Trophoblast cell (in vitro differentiated cells and primary cell): ENCODE measurements at regions not wholly inside any gene's neighbourhood (a gene's known extent, or its start where the extent isn't known, plus 50 kb on each side); places are given as distances from the start of the nearest gene placed in this dataset.

Source experiments
- DNase-seq, 2 donors: peaks; one replicate each; pipeline ENCODE4 v3.0.0-alpha.2; 2016
- H2AFZ ChIP-seq: 2 replicates; pipeline ENCODE4 v1.6.1; 2013; ENCODE audit warnings: low read length, moderate library complexity, mild to moderate bottlenecking; ENCODE audit not compliant: insufficient read depth, poor library complexity
- H2AK5ac ChIP-seq: 2 replicates; pipeline ENCODE4 v1.6.1; 2013; ENCODE audit warnings: mild to moderate bottlenecking, low read length
- H2BK120ac ChIP-seq: 2 replicates; pipeline ENCODE4 v1.6.1; 2013; ENCODE audit warnings: low read length, mild to moderate bottlenecking, moderate library complexity; ENCODE audit not compliant: insufficient read depth, poor library complexity
- H2BK12ac ChIP-seq: 2 replicates; pipeline ENCODE4 v1.6.1; 2013; ENCODE audit warnings: mild to moderate bottlenecking, low read length, moderate library complexity
- H2BK5ac ChIP-seq: 2 replicates; pipeline ENCODE4 v1.6.1; 2013; ENCODE audit warnings: low read length, low read depth, moderate library complexity, mild to moderate bottlenecking; ENCODE audit not compliant: poor library complexity
- H3K14ac ChIP-seq: 2 replicates; pipeline ENCODE4 v1.6.1; 2013; ENCODE audit warnings: mild to moderate bottlenecking, low read length
- H3K18ac ChIP-seq: 2 replicates; pipeline ENCODE4 v1.6.1; 2013; ENCODE audit warnings: mild to moderate bottlenecking, low read length
- H3K23ac ChIP-seq: 2 replicates; pipeline ENCODE4 v1.6.1; 2013; ENCODE audit warnings: low read length
- H3K27ac ChIP-seq: 2 replicates; pipeline ENCODE4 v1.5.1; 2013; ENCODE audit warnings: low read depth, mild to moderate bottlenecking, inconsistent platforms, low read length, moderate library complexity
- H3K27me3 ChIP-seq: 2 replicates; pipeline ENCODE4 v1.6.1; 2013; ENCODE audit warnings: inconsistent platforms, mild to moderate bottlenecking, low read length, moderate library complexity; ENCODE audit not compliant: insufficient read depth
- H3K36me3 ChIP-seq, 2 experiments: 1 replicate in 1 of 2; 2 replicates in 1 of 2; pipeline ENCODE4 v1.6.1; 2013; ENCODE audit warnings: low read length in 2 of 2, mild to moderate bottlenecking in 2 of 2, moderate library complexity in 1 of 2; ENCODE audit not compliant: insufficient read depth in 2 of 2, control insufficient read depth in 1 of 2
- H3K4ac ChIP-seq: 2 replicates; pipeline ENCODE4 v1.6.1; 2013; ENCODE audit warnings: low read depth, mild to moderate bottlenecking, low read length, moderate library complexity
- H3K4me1 ChIP-seq, 2 experiments: 1 replicate in 1 of 2; 2 replicates in 1 of 2; pipeline ENCODE4 v1.6.1; 2013; ENCODE audit warnings: low read length in 2 of 2, mild to moderate bottlenecking in 2 of 2, moderate library complexity in 1 of 2; ENCODE audit not compliant: insufficient read depth in 2 of 2, control insufficient read depth in 1 of 2
- H3K4me2 ChIP-seq: 2 replicates; pipeline ENCODE4 v1.6.1; 2013; ENCODE audit warnings: inconsistent platforms, mild to moderate bottlenecking, low read length, moderate library complexity
- H3K4me3 ChIP-seq: 2 replicates; pipeline ENCODE4 v1.5.1; 2013; ENCODE audit warnings: mild to moderate bottlenecking, low read depth, low read length, inconsistent platforms
- H3K79me1 ChIP-seq: one replicate; pipeline ENCODE4 v1.6.1; 2013; ENCODE audit warnings: low read length
- H3K79me2 ChIP-seq: 2 replicates; pipeline ENCODE4 v1.6.1; 2013; ENCODE audit warnings: low read length, mild to moderate bottlenecking; ENCODE audit not compliant: control insufficient read depth, insufficient read depth, poor library complexity
- H3K9ac ChIP-seq: 2 replicates; pipeline ENCODE4 v1.6.1; 2013; ENCODE audit warnings: mild to moderate bottlenecking, low read length
- H3K9me3 ChIP-seq: 2 replicates; pipeline ENCODE4 v1.6.1; 2013; ENCODE audit warnings: low read depth, mild to moderate bottlenecking, control low read depth, inconsistent platforms, low read length; ENCODE audit not compliant: insufficient read depth
- H4K12ac ChIP-seq: 2 replicates; pipeline ENCODE4 v1.6.1; 2013; ENCODE audit warnings: low read depth, mild to moderate bottlenecking, low read length, moderate library complexity
- H4K8ac ChIP-seq: 2 replicates; pipeline ENCODE4 v1.6.1; 2013; ENCODE audit warnings: low read depth, mild to moderate bottlenecking, low read length, moderate library complexity
- H4K91ac ChIP-seq: one replicate; pipeline ENCODE4 v1.6.1; 2013; ENCODE audit warnings: low read depth, mild to moderate bottlenecking, low read length, moderate library complexity
- WGBS: extraction: QIAGEN DNeasy Blood & Tissue Kit; methylation state at CpG from one replicate; pipeline ENCODE4 v1.1.7; 2013; ENCODE audit warnings: missing lambda C conversion rate; ENCODE audit not compliant: insufficient read length, insufficient coverage; ENCODE audit errors: extremely low coverage; 5-methylcytosine and 5-hydroxymethylcytosine counted together

GRCh38 chr22:49481659-49482399, 345.8 kb downstream of the BRD1 start:
- Histone ChIP-seq H2BK5ac (no peak overlapping the region), H3K4me1 (peaks cover 0 to 11% of the 10 kb centered on the region in 2 experiments)
- no CpG with 5 or more reads among the region's 35 CpGs for WGBS

GRCh38 chr22:49480896-49481658, 346.6 kb downstream of the BRD1 start:
- Histone ChIP-seq H3K14ac (no peak overlapping the region), H3K18ac (no peak overlapping the region), H2BK5ac (no peak overlapping the region), H2AK5ac (no peak overlapping the region), H2AFZ (no peak overlapping the region), H3K4me2 (no peak overlapping the region), H3K9me3 (peaks cover 9% of the 10 kb centered on the region), H3K4ac (no peak overlapping the region), H2BK12ac (no peak overlapping the region), H3K9ac (no peak overlapping the region), H2BK120ac (no peak overlapping the region), H3K23ac (no peak overlapping the region), H4K12ac (no peak overlapping the region), H4K8ac (no peak overlapping the region), H3K27ac (no peak overlapping the region), H3K79me2 (no peaks in the 10 kb centered on the region), H3K4me1 (peaks cover 0 to 9% of the 10 kb centered on the region in 2 experiments), H4K91ac (no peak overlapping the region), H3K36me3 (no peaks in the 10 kb centered on the region), H3K27me3 (no peaks in the 10 kb centered on the region), H3K4me3 (no peak overlapping the region), H3K79me1 (peaks cover 3% of the 10 kb centered on the region)
- WGBS: no CpG with 5 or more reads among the region's 23 CpGs
- DNase-seq: no peak

More at GRCh38 chr22:49481659-49482399, 345.8 kb downstream of the BRD1 start:
- H3K9me3 ChIP-seq: peaks cover 7% of the 10 kb centered on the region
- no peak overlapping the region for H3K18ac ChIP-seq
- H4K12ac ChIP-seq: no peak overlapping the region
- no peak for DNase-seq
- H3K9ac ChIP-seq: no peak overlapping the region
- no peaks in the 10 kb centered on the region for H3K36me3 ChIP-seq
- H3K27me3 ChIP-seq: no peaks in the 10 kb centered on the region
- H2BK120ac ChIP-seq: no peak overlapping the region
- H3K27ac ChIP-seq: no peak overlapping the region
- no peak overlapping the region for H2AK5ac ChIP-seq
- H4K8ac ChIP-seq: no peak overlapping the region
- no peaks in the 10 kb centered on the region for H3K79me2 ChIP-seq
- no peak overlapping the region for H3K4ac ChIP-seq
- no peak overlapping the region for H2AFZ ChIP-seq
- H2BK12ac ChIP-seq: peak overlapping the region; percentile 6
- no peak overlapping the region for H4K91ac ChIP-seq
- no peak overlapping the region for H3K23ac ChIP-seq
- H3K4me3 ChIP-seq: no peak overlapping the region
- peaks cover 6% of the 10 kb centered on the region for H3K79me1 ChIP-seq
- H3K4me2 ChIP-seq: no peak overlapping the region
- H3K14ac ChIP-seq: no peak overlapping the region

GRCh38 chr22:49480331-49480730, 347.3 kb downstream of the BRD1 start:
- Histone ChIP-seq H2AK5ac (no peak overlapping the region), H3K79me1 (no peaks in the 10 kb centered on the region), H2BK12ac (no peak overlapping the region), H3K27me3 (no peaks in the 10 kb centered on the region), H4K91ac (no peak overlapping the region), H2BK5ac (no peak overlapping the region), H4K12ac (no peak overlapping the region), H3K4ac (no peak overlapping the region), H3K79me2 (no peaks in the 10 kb centered on the region), H3K4me2 (no peak overlapping the region), H3K4me1 (peaks cover 0 to 3% of the 10 kb centered on the region in 2 experiments), H3K27ac (no peak overlapping the region), H3K36me3 (no peaks in the 10 kb centered on the region), H3K4me3 (no peak overlapping the region), H3K23ac (no peak overlapping the region), H3K14ac (no peak overlapping the region), H3K9me3 (peaks cover 9% of the 10 kb centered on the region), H3K18ac (no peak overlapping the region), H2BK120ac (no peak overlapping the region), H3K9ac (no peak overlapping the region), H2AFZ (no peak overlapping the region), H4K8ac (no peak overlapping the region)
- WGBS: no CpG with 5 or more reads among the region's 9 CpGs
- DNase-seq: no peak

GRCh38 chr22:49479566-49479965, 348.1 kb downstream of the BRD1 start:
- Histone ChIP-seq H2BK5ac (no peak overlapping the region), H2AK5ac (peak overlapping the region; percentile 45), H2AFZ (no peak overlapping the region), H3K4me3 (no peak overlapping the region), H4K12ac (no peak overlapping the region), H3K23ac (no peak overlapping the region), H3K9ac (no peak overlapping the region), H3K18ac (no peak overlapping the region), H2BK120ac (no peak overlapping the region), H4K91ac (no peak overlapping the region), H2BK12ac (no peak overlapping the region), H3K79me2 (no peaks in the 10 kb centered on the region), H3K4ac (no peak overlapping the region), H3K9me3 (peaks cover 9% of the 10 kb centered on the region), H4K8ac (no peak overlapping the region), H3K4me2 (no peak overlapping the region), H3K27ac (no peak overlapping the region), H3K36me3 (no peaks in the 10 kb centered on the region), H3K79me1 (no peaks in the 10 kb centered on the region), H3K4me1 (peaks cover 0 to 5% of the 10 kb centered on the region in 2 experiments), H3K14ac (no peak overlapping the region), H3K27me3 (no peaks in the 10 kb centered on the region)
- no CpG with 5 or more reads among the region's 9 CpGs for WGBS
- no peak for DNase-seq
